Fibroblast of lung (primary cell): ENCODE measurements at regions not wholly inside any gene's neighbourhood (a gene's known extent, or its start where the extent isn't known, plus 50 kb on each side); places are given as distances from the start of the nearest gene placed in this dataset.

ENCODE experiments used
- CTCF ChIP-seq, 2 donors: IDR thresholded peaks in 1 of 2; conservative IDR thresholded peaks in 1 of 2; 1 replicate in 1 of 2; 2 replicates in 1 of 2; pipeline ENCODE4 v1.5.1; 2011 to 2012; ENCODE audit warnings: low read length in 2 of 2, control low read depth in 1 of 2, inconsistent platforms in 1 of 2, low read depth in 1 of 2, mild to moderate bottlenecking in 1 of 2
- EZH2 ChIP-seq: IDR thresholded peaks from 2 replicates; pipeline ENCODE4 v1.5.1; 2012; ENCODE audit warnings: low read length, control low read depth, mild to moderate bottlenecking; ENCODE audit errors: missing control alignments

- TF ChIP-seq CTCF (conservative IDR thresholded peaks at IDR 0.05 in 1 of 2, IDR thresholded peaks at IDR 0.05 in 1 of 2; ENCODE audit: low read depth in 1 of 2, low read length in 2 of 2) (no peak), EZH2 (no peak)
Observed at GRCh38 chr4:84401701-84402306, 97.3 kb downstream of the NKX6-1 start.
